Stimulated activated CD4-positive, alpha-beta T cell treated with anti-CD3 and anti-CD28 coated beads, TNF-alpha, amount 100 ng/mL, for 48 hours (primary cell): ENCODE measurements at regions not wholly inside any gene's neighbourhood (a gene's known extent, or its start where the extent isn't known, plus 50 kb on each side); places are given as distances from the start of the nearest gene placed in this dataset.

ENCODE experiments used
- DNase-seq, 3 donors: peaks; one replicate each; pipeline ENCODE4 v3.0.0-alpha.2; 2020; ENCODE audit warnings: low read depth in 3 of 3

- DNase-seq: no peak
Observed at GRCh38 chr3:162122405-162122804, 625.8 kb downstream of the OTOL1 start.

GRCh38 chr3:162125790-162126189, 629.2 kb downstream of the OTOL1 start:
- no peak for DNase-seq

- DNase-seq: no peak
Observed at GRCh38 chr3:162130582-162130981, 634.0 kb downstream of the OTOL1 start.

GRCh38 chr3:162132981-162133380, 636.4 kb downstream of the OTOL1 start:
- DNase-seq: no peak

- DNase-seq: no peak
Observed at GRCh38 chr3:162134571-162134970, 638.0 kb downstream of the OTOL1 start.

GRCh38 chr3:162136136-162136535, 639.5 kb downstream of the OTOL1 start:
- DNase-seq: no peak

- DNase-seq: no peak
Observed at GRCh38 chr3:162138509-162138908, 641.9 kb downstream of the OTOL1 start.

- DNase-seq: no peak
Observed at GRCh38 chr3:162139841-162140240, 643.2 kb downstream of the OTOL1 start.

GRCh38 chr3:162141272-162141791, 644.7 kb downstream of the OTOL1 start:
- DNase-seq: no peak

GRCh38 chr3:162142511-162142910, 645.9 kb downstream of the OTOL1 start:
- DNase-seq: no peak

GRCh38 chr3:162143180-162143579, 646.6 kb downstream of the OTOL1 start:
- no peak for DNase-seq

- DNase-seq: no peak
Observed at GRCh38 chr3:162147996-162148395, 651.4 kb downstream of the OTOL1 start.

- no peak for DNase-seq
Observed at GRCh38 chr3:162150790-162151189, 654.2 kb downstream of the OTOL1 start.

- DNase-seq: no peak
Observed at GRCh38 chr3:162152636-162153035, 656.0 kb downstream of the OTOL1 start.

GRCh38 chr3:162161595-162161994, 665.0 kb downstream of the OTOL1 start:
- DNase-seq: no peak

- no peak for DNase-seq
Observed at GRCh38 chr3:162165346-162165745, 668.7 kb downstream of the OTOL1 start.

- no peak for DNase-seq
Observed at GRCh38 chr3:162166543-162166942, 669.9 kb downstream of the OTOL1 start.

GRCh38 chr3:162168715-162169114, 672.1 kb downstream of the OTOL1 start:
- DNase-seq: no peak

- no peak for DNase-seq
Observed at GRCh38 chr3:162170581-162170980, 674.0 kb downstream of the OTOL1 start.

- no peak for DNase-seq
Observed at GRCh38 chr3:162171970-162172369, 675.4 kb downstream of the OTOL1 start.

GRCh38 chr3:162175145-162175544, 678.5 kb downstream of the OTOL1 start:
- no peak for DNase-seq

- no peak for DNase-seq
Observed at GRCh38 chr3:162175878-162176277, 679.3 kb downstream of the OTOL1 start.

- DNase-seq: no peak
Observed at GRCh38 chr3:162183440-162183839, 686.8 kb downstream of the OTOL1 start.

GRCh38 chr3:162192340-162193029, 695.9 kb downstream of the OTOL1 start:
- DNase-seq: no peak
